AG04450 (cell line): ENCODE measurements at regions not wholly inside any gene's neighbourhood (a gene's known extent, or its start where the extent isn't known, plus 50 kb on each side); places are given as distances from the start of the nearest gene placed in this dataset.

Source experiments
- CTCF ChIA-PET: fragments of 300-600, 350-600 bp; formaldehyde crosslinking; extraction: SDS; loops from one replicate; lab custom pipeline; 2022; ENCODE audit warnings: antibody characterized with exemption, inconsistent platforms; lab: Charles Lee
- POLR2A ChIA-PET: fragments of 350-600 bp; formaldehyde crosslinking; extraction: SDS; loops from one replicate; lab custom pipeline; 2021; ENCODE audit warnings: antibody characterized with exemption, inconsistent platforms; lab: Yijun Ruan, JAX
- DNase-seq: peaks from one replicate; pipeline ENCODE4 v3.0.0-alpha.2; 2011; ENCODE audit warnings: low read depth, low spot score
- H3K27ac ChIP-seq: one replicate; pipeline ENCODE4 v1.5.1; 2012; ENCODE audit warnings: low read depth, low read length, control low read depth
- H3K27me3 ChIP-seq: one replicate; pipeline ENCODE4 v1.6.0; 2012; ENCODE audit warnings: low read length; ENCODE audit not compliant: control insufficient read depth, insufficient read depth
- H3K4me3 ChIP-seq: 2 replicates; pipeline ENCODE4 v1.5.1; 2011; ENCODE audit warnings: mild to moderate bottlenecking, low read depth, low read length, control low read depth
- H3K9me3 ChIP-seq: 2 replicates; pipeline ENCODE4 v1.5.1; 2012; ENCODE audit warnings: low read length; ENCODE audit not compliant: control insufficient read depth, insufficient read depth
- TF ChIP-seq, protein P1 (sequence below): IDR thresholded peaks from 2 replicates; pipeline ENCODE4 v1.5.1; 2011; ENCODE audit warnings: low read depth, low read length, control low read depth, inconsistent platforms

DNA sequence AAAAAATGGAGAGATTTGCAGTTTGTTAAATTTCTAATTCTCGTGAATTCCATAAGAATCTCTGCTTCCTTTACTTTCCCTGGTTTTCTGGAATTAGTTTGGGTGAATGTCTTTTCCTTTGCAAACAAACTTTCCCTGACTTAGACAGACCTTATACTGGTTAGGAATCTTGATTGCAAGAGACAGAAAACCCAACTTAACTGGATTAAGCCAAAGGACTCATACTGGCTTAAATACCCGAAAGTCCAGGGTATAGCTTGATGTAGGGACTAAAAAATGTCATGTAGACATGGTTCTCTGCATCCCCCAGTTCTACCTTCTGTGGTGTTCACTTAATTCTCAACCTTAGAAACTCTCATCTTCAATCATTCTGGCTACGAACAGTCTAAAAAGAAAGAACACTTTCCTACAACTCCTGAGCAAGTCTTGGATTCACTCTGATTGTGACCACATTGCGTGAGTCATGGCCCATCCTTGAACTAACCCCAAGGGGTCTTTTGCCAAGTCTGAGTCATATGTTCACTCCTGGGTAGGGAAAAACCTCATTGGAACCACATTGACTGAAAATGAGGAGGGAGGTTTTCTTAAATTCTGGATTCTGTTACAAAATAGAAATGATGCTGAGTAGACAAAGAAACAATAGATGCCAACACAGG lies 136.0 kb upstream of the DAZL start:
- no peaks in the 10 kb centered on the region for H3K9me3 ChIP-seq
- CTCF ChIA-PET: no interaction called here
- no peak overlapping the region for H3K4me3 ChIP-seq
- peak; percentile 38 for DNase-seq
- no peaks in the 10 kb centered on the region for H3K27me3 ChIP-seq
- POLR2A ChIA-PET: no interaction called here
- TF ChIP-seq, protein P1, sequence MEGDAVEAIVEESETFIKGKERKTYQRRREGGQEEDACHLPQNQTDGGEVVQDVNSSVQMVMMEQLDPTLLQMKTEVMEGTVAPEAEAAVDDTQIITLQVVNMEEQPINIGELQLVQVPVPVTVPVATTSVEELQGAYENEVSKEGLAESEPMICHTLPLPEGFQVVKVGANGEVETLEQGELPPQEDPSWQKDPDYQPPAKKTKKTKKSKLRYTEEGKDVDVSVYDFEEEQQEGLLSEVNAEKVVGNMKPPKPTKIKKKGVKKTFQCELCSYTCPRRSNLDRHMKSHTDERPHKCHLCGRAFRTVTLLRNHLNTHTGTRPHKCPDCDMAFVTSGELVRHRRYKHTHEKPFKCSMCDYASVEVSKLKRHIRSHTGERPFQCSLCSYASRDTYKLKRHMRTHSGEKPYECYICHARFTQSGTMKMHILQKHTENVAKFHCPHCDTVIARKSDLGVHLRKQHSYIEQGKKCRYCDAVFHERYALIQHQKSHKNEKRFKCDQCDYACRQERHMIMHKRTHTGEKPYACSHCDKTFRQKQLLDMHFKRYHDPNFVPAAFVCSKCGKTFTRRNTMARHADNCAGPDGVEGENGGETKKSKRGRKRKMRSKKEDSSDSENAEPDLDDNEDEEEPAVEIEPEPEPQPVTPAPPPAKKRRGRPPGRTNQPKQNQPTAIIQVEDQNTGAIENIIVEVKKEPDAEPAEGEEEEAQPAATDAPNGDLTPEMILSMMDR: no peak
- no peak overlapping the region for H3K27ac ChIP-seq

DNA sequence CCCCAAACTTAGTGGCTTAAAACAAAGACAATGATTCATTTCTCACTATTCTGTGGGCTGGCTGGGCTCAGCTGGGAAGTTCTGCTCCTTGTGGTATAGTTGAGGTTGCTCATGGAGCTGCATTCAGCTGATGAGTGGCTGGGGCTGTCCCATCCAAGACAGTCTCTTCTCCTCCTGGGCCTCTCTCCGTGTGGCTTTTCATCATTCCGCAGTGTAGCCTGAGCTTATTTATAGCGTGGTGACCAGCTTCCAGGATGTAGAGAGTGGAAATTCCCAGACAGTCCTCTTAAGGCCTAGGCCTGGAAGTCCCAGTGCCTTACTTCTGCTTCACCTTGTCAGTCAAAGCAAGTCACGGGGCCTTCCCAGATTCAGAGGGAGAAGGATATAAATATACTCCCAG lies 136.7 kb upstream of the DAZL start:
- ChIA-PET POLR2A (no interaction called here), CTCF (no interaction called here)
- Histone ChIP-seq H3K9me3 (no peaks in the 10 kb centered on the region), H3K27ac (no peak overlapping the region), H3K27me3 (no peaks in the 10 kb centered on the region), H3K4me3 (no peak overlapping the region)
- DNase-seq: no peak
- TF ChIP-seq, protein P1: no peak

DNA sequence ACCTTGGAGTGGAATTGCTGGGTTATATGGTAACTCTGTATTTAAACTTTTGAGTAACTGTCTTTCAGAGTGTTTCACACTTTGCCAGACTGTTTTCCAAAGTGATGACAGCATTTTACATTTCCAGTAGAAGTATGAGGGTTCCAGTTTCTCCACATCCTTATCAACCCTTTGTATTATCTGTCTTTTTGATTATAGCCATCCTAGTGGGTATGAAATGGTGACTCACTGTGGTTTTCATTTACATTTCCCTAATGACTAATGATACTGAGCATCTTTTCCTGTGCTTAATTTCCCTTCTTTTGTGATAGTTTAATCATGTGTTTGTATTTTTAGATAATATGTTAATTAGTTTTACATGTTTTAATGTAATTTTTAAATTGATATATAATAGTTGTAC lies 138.1 kb upstream of the DAZL start:
- ChIA-PET CTCF (no interaction called here), POLR2A (no interaction called here)
- Histone ChIP-seq H3K9me3 (no peaks in the 10 kb centered on the region), H3K27ac (no peak overlapping the region), H3K4me3 (no peak overlapping the region), H3K27me3 (no peaks in the 10 kb centered on the region)
- no peak for DNase-seq
- TF ChIP-seq, protein P1: no peak

DNA sequence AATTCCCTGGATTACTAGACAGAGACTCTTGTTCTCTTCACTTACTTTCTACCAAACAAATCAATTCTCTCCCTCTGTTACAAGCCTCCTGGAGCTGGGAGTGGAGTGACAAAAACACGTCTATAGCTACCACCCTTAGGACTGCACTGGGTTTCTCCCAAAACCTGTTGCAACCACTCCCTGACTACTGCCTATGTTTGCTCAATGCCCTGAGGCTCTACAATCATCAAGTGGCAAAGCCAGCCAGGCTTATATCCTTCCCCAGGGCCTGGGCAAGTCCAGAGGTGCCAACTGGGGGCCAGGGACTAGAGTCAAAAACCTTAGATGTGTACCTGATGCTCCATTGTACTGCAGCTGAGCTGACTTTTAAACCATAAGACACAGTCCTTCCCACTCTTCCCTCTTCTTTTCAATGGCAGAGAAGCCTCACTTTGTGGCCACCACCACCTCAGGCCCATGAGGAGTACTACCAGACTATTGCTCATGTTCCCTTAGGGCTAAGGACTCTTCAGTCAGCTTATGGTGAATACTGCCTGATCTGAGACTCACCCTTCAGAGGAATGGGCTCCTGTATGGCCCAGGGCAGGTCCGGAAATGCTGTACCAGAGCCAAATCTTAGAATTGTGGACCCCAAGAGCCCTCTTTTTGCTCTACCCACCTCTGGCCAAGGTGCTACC lies 125.4 kb upstream of the PLCL2 start:
- ChIA-PET POLR2A (no interaction called here), CTCF (no interaction called here)
- DNase-seq: no peak
- TF ChIP-seq, protein P1: no peak
- Histone ChIP-seq H3K27ac (no peak overlapping the region), H3K27me3 (no peaks in the 10 kb centered on the region), H3K4me3 (no peak overlapping the region), H3K9me3 (no peaks in the 10 kb centered on the region)

DNA sequence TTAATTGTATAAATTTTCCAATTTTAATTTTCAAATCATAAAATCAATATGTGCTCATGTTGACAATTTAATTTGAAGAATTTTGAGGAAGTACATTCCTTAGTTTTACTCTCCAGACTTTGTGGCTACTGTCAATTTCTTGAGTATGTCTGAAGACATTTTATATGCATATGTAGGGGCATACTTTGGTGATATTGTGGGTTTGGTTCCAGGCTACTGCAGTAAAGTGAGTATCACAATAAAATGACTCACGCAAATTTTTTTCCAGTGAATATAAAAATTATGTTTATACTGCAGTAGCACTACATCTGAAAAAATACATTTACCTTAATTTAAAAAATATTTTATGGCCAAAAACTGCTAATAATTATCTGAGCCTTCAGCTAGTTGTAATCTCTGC lies 123.2 kb upstream of the PLCL2 start:
- no peak overlapping the region for H3K27ac ChIP-seq
- CTCF ChIA-PET: no interaction called here

More for the DNA sequence above, 123.2 kb upstream of the PLCL2 start:
- TF ChIP-seq, protein P1: no peak
- POLR2A ChIA-PET: no interaction called here
- H3K27me3 ChIP-seq: no peaks in the 10 kb centered on the region
- no peak overlapping the region for H3K4me3 ChIP-seq
- DNase-seq: no peak
- H3K9me3 ChIP-seq: no peaks in the 10 kb centered on the region
